Astrocyte of the hippocampus (primary cell): ENCODE measurements at regions not wholly inside any gene's neighbourhood (a gene's known extent, or its start where the extent isn't known, plus 50 kb on each side); places are given as distances from the start of the nearest gene placed in this dataset.
"Not testable (repeated sequence)": the region's sequence is repeated elsewhere in the genome, so short reads cannot be mapped to it uniquely, and the experiment has no call there.

ENCODE experiments used
- DNase-seq: peaks from one replicate; pipeline ENCODE4 v3.0.0; 2011; ENCODE audit warnings: low read depth, low spot score

DNA sequence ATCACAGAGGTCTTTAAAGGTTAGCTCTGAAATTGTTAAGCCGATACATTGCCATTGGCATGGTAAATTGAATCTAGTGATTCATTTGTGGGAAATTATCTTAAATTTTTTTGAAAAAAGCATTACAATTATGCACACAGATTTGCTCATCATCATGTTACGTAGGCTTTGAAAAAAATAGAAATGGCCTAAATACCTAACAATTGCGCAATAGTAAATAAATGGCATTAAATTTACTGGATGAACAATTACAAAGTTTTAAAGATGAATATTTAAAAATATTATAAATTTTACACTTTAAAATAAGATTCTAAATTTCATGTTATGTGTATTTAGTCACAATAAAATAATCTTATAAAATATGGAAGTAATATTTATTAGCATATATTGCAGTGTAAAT, 171.3 kb downstream of the RPRM start:
- no peak for DNase-seq

DNA sequence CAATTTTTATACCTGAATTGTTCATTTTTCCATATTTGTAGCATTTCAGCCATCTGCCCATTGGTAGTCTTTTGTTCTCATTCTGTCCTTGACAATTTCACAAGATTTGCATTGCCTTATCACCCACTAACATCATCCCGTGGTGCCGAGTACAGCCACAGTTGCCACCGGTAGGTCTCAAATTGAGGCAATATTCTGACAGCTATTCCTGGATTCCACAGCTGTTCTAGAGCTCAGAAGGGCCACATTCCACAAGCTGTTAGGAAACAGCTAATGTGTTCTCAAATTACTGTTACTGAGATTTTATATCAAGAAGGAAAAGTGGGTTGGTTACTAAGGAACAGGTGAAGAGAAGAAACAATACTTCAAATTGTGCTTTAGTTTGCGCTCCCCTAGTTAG, 178.8 kb downstream of the RPRM start:
- no peak for DNase-seq

DNA sequence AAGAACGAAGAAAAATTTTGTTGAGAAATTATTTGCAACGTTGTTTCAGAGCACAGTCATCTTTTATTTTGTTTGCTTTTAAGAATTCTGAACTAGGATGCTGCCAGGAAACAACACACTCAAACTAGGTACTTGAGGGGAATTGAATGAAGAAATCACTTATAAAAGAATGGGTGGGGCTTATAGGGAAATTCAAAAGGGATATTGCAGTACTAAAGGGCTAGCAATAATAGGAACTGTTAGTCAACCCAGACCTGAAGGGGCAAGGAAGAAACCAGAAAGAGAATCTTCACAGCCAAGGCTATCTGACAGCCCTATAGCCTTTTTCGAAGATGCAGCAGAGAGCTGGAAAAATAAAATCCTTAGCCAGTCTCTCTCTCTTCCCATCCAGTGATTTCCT, 179.3 kb downstream of the RPRM start:
- no peak for DNase-seq

DNA sequence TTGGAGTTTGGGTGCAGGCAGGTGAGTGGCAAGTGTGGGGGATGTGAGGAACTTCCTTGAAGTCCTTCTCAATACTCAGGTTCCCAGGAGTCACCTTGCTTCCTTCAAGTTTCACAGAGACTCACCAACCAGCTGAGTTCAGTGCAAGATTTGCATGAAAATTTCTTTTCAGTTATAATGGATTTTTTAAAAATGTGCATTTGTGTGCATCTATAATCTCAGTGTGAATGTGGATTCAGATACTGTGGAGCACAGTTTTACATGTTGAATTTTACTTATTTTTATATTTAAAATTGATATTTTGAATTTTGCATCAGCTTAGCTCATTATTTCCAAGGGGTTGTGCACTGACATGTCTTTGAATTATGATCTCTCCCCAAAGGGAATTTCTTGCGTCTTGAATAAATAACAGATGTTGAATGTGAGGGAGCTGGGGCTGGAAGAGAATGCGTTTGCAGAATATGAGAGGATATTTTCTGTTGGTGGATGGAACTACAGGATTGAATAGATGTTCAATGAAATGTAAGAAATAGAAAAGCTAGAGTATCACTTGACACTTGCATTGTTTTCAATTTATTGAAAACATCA, 184.3 kb downstream of the RPRM start:
- no peak for DNase-seq

DNA sequence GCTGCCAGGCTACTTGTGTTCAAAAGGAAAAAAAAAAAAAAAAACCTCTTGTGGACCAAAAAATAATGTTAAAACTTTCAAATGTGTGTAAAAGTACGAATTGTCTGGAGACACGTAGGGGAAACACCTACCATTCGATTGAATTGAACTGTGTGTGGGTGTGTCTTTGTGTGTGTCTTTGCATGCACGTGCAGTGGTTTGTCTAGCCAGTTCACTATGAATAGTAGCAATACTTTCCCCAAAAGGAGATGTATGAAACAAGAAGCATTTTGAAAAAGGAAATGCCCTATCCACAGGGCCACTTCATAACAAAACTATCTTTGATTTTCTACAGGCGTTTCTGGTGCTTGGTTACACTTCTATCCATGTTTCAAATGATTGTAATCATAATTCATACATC, 186.8 kb downstream of the RPRM start:
- DNase-seq = no peak

DNA sequence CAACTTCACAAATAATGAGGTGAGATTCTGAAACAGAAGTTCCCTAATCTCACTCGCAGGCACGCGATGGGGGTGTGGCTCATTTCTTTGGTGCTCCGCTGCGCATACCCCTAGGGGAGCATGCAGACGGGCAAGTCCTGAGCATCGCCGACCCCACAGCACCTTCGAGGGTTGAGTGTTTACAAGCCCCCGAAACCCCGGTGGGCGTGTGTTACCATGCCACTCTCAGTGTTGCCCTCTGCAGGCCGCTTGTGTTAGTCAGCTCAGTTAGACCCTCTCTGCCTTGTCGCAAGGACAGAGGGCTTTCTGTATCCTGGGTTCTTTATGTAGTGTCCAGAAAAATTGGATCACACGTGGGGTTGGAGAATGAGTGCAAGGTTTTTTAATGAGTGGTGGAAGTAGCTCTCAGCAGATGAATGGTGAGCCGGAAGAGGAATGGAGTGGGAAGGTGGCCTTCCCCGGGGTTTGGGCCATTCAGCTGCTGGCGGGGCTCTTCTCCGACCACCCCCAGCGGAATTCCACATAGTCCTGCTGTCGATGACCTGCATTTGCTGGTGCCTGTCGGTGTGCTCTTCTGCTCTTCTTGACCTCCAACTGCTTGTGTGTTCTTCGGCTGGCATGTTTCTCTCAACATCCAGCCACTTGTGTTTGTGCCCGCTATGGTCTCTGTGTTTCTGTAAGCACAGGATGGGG, 191.3 kb downstream of the RPRM start:
- peak; percentile 2 for DNase-seq

DNA sequence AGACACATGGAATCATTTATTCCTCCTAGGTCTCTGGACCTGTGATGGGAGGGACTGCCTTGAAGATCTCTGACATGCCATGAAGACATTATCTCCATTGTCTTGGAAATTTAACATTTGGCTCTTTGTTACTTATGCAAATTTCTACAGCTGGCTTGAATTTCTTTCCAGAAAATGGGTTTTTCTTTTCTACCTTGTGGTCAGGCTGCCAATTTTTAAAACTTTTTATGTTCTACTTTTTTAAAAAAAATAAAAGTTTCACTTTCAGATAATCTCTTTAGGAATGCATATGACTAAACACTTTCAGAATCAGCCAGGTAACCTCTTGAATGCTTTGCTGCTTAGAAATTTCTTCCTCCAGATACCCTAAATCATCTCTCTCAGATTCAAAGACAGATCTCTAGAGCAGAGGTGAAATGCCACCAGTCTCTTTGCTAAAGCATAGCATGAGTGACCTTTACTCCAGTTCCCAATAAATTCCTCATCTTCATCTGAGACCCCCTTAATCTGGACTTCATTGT, 209.6 kb downstream of the RPRM start:
- DNase-seq = no peak

DNA sequence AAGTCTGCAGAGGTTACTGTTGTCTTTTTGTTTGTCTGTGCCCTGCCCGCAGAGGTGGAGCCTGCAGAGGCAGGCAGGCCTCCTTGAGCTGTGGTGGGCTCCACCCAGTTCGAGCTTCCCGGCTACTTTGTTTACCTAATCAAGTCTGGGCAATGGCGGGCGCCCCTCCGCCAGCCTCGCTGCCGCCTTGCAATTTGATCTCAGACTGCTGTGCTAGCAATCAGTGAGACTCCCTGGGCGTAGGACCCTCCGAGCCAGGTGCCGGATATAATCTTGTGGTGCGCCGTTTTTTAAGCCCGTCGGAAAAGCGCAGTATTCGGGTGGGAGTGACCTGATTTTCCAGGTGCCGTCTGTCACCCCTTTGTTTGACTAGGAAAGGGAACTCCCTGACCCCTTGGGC, 221.7 kb downstream of the RPRM start:
- not testable (repeated sequence) for DNase-seq

DNA sequence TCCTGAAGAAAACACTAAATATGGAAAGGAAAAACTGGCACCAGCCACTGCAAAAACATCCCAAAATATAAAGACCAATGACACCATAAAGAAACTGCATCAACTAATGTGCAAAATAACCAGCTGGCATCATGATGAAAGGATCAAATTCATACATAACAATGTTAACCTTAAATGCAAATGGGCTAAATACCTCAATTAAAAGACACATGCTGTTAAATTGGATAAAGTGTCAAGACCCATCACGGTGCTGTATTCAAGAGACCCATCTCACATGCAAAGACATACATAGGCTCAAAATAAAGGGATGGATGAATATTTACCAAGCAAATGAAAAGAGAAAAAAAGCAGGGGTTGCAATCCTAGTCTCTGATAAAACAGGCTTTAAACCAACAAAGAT, 231.9 kb downstream of the RPRM start:
- DNase-seq = not testable (repeated sequence)

DNA sequence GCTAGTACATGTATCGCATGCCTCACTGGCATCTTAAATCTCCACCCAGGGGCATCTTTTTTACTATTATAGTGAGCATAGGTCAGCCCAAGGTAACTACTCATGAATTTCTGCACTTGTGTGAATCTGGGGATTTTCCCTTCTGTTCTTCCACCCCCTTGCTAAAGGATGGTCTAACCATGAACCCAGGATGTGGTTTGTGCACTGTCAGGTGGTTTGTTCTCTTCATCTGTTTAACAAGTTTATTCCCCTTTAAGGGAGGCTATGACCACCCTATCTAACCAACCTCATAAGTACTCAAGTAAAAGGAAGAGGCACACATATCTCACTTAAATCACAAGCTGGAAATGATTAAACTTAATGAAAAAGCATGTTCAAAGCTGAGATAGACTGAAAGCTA, 243.0 kb downstream of the RPRM start:
- no peak for DNase-seq

DNA sequence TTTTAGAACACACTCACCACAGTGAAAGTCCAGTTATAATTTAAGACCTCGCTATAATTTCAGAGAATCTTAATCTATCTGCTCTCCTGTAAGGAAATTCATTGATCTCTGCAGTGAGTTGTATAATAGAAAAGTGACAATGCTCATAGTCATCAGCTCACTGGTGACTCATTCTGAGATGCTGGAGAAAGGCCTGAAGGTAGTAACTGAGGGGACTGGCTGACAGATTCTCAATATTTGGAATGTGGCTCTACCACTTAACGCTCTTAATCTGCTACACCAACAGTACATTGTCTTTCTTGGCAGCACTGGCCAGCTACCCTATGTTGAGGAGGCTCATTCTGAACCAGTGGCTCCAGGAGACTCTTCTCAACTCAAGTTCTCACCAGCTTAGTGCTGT, 246.1 kb downstream of the RPRM start:
- no peak for DNase-seq

DNA sequence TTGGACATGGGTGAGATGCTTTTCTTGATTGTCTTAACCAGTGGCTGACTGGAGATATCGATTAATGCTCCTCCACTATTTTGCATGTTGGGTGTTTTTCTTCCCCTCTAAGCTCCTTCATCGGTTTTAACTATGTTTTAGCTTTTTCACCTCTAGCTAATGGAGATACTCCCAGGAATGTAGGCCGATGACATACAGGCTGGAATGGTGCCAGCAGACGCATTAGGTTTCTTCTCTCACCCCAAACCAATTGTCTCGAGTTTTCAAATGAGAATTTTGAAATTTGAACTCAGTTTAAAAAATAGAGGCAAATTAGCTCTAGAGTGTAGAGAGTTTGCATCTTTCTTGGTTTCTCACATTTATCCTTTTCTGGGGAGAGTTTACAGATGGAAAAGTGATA, 247.6 kb downstream of the RPRM start:
- DNase-seq = no peak

DNA sequence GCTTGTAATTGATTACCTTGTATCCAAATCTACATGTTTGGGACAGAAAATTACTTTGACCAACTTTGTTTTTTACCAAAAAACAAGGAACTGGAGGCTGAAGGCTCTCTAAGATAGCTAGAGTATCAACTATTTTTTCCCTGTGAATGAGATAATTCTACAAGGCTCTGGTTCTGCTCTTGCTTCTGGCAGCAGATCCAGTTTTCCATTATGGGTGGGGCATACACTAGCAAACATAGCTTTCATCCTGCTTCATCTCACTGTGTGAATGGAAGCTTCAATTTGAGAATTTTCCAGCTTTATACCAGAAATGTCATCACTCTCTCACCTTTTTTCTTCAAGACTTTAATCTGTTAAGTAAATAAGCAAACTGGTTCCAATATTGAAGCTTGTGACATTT, 249.7 kb downstream of the RPRM start:
- no peak for DNase-seq

DNA sequence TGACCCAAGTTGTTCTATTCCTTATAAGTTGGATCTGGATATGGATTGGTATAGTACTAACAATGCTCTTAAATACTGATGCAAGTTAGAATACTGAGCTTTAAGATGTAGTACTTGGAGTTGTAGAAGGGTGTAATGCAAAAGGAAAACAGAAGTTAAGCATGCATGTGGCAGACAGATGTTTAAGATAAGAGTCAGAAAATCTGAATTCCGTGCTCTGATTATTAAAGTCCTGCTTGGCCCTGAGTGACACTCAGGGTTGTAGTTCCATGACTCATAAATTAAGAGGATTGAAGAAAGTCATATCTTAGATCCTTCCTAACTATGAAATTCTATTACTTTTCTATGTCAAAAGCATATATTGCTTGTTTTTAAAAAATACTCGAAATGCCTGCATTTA, 250.6 kb downstream of the RPRM start:
- DNase-seq = no peak

DNA sequence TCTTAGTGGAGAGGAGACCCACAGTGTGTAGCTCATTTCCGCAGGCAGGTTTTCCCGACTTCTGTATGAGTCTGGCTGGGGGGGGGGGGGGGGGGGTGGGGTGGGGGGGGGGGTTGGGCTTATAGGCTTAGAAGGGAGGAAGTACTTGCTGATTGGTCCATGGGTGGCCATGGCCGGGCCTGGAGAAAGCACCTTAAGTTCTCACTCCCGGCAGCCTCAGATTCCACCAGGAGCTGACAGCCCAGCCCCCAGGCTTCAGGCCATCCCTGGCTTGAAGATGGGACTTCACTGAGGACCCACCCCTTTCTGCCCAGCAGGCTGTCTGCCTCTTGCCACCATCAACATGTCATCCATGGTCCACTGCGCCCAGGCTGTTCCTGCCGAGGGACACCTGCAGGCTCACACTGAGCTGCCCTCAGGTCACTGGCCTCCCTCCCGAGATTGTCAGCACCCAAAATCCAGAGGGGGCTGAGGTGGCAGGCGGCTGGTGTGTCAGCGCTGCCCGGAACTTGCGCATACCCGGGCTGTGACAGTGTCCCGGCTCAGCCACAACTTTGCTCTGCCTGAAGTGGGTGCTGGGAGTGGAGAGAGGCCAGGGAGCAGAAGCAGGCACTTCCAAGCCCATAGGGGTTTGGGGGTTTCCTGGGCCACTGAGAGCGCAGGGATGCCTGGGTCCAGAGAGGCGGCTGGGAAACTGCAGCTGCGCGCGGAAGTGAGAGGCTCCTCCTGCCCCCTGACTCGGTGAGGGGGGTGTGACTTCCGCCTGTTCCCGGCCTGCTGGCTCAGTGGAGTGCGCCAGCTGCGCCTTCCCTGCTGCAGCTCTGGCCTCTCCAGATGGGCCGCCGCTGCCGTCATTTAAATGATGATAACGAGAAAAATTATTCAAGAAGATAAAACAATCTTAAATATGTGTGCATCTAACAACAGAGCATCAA, 256.1 kb downstream of the RPRM start:
- DNase-seq = no peak

DNA sequence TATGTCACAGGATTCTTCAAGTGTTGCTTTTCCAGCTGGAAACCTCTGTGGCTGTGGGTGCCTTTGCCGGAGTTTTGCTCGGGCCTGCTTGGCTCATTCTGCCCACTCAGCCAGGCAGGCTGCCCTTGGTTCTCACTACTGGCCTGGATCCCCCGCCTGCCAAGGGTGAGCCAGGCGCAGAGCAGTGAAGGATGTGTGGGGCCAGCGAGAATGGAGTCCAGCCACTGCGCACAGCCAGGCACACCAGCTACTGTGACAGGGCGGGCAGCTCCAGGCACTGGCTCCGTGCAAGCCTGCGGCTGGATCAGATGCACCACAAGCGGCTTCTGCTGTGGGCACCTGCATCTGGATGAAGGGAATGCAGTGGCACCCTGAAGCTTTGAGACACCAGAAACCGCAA, 257.1 kb downstream of the RPRM start:
- no peak for DNase-seq

DNA sequence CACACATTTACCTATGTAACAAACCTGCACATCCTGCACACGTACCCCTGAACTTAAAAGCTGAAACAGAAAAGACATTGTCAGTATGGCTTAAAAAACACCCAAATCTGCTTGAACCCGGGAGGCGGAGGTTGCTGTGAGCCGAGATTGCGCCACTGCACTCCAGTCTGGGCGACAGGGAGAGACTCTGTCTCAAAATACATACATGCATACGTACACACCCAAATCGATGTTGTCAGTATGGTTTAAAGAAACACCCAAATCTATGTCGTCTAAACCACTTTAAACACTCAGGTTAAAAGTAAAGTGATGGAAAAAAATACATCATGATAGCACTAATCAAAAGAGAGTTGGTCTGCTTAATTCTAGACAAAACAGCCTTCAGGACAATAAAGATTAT, 257.5 kb downstream of the RPRM start:
- DNase-seq = no peak

DNA sequence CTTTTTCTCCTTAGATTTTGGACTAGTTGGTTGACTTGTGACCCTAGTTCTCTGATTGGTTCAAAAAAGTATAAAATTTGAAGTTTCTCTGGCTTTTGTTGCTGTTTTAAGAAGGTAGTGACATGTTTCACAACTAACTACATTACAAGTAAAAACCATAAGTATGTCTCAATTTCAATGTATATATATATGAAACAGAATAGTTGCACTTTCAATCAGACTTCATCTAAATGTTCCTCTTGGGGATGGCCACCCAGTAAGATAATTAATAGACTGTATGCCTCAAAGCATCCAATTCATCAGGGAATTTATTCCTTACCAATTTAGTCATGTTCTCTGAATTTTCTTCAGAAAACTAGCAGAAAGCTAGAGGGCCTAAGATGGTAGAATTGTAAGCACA, 259.7 kb downstream of the RPRM start:
- DNase-seq = no peak

DNA sequence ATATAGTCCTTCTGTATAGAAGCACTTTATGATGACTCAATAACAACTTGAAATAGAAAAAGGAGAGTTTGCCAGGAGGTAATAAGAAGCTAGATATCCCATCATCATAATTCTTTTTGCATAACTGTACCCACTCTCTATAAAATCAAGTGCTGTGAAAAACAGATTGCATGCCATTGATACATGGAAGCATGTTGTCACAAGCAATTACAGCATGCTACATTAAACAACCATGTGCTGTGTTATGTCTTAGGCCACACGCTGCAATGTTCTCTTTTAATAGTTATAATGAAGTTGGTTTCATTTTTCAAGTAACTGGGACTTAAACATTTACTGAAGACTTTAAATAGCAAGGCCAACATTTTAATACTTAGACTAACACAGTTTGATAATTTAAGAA, 264.2 kb downstream of the RPRM start:
- DNase-seq = no peak

DNA sequence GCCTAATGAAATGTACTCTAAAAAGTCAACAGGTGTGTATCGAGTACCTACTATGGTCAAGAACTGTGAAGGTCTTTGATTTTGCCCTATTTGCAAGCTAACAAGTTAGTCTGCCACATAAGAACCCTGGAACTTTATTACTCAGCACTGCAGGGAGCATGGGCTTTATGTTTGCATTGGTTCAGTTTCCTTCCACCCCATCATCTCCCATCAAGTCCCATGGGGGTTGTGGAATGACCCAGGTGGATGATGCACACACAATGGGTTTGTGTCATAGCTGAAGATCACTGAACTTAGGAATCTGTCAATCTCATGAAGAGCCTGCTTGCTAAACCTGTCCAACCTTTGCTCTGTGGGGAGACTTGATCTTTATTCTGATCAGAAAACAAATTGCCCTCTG, 265.5 kb downstream of the RPRM start:
- DNase-seq = no peak

DNA sequence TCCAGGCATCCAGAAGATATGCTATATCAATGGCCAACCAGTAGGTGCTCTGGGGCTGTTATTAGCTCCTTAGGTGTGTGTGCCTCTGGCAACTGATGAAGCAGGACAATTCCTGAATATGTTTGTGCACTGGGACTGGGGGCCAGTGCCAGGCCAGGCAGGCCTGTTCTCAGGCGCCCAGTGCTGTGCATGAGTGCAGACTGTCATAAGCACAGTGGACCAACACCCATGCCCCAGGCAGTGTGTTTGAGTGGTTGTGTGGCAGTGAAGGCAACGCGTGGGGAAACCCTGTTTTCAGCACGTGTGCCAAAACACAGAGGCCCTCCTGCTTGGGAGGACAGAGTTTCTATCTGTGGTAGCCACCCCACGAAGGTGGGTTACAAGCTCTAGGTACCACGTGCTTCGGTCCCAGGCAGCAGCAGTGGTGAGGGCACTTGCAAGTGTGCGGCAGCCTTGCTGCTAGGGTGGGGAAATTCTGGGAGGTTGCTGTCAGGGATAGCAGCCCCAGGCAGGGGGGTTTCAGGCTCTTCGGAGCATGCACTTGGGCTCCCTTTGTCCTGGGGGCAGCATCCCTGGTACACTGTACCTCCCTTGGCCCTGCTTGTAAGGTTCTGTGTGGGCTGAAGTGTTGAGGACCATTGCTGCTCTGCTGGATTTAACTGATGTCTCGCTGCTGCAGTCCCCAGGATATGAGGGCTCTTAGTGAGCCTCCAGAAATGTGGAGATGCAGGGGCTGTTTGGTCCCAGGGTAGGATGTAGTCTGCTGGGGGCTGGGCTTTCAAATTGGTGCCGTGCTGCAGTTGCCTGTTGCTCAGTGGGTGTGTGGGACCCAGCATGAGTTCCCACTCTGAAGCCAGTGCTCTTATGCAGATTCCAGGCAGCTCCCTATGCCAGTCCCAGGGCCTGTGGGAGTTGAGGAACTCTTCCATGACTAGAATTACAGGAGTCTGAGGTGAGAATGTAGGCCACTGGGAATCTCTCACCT, 280.9 kb downstream of the RPRM start:
- DNase-seq = no peak
